Kidney epithelial cell (primary cell): ENCODE measurements at regions not wholly inside any gene's neighbourhood (a gene's known extent, or its start where the extent isn't known, plus 50 kb on each side); places are given as distances from the start of the nearest gene placed in this dataset.

Source experiments
- DNase-seq: peaks from one replicate; pipeline ENCODE4 v3.0.0-alpha.2; 2010; ENCODE audit warnings: low read depth
- H3K27me3 ChIP-seq: 2 replicates; pipeline ENCODE4 v1.6.0; 2011; ENCODE audit warnings: low read length; ENCODE audit not compliant: control insufficient read depth, insufficient read depth
- H3K36me3 ChIP-seq: 2 replicates; pipeline ENCODE4 v1.5.1; 2011; ENCODE audit warnings: low read length; ENCODE audit not compliant: control insufficient read depth, insufficient read depth
- H3K4me3 ChIP-seq: 2 replicates; pipeline ENCODE4 v1.5.1; 2011; ENCODE audit warnings: low read depth, mild to moderate bottlenecking, control low read depth, low read length
- TF ChIP-seq, protein P1 (sequence below): IDR thresholded peaks from 2 replicates; pipeline ENCODE4 v1.5.1; 2011; ENCODE audit warnings: mild to moderate bottlenecking, moderate library complexity, low read length, control low read depth, inconsistent platforms; ENCODE audit not compliant: insufficient read depth, poor library complexity, severe bottlenecking

DNA sequence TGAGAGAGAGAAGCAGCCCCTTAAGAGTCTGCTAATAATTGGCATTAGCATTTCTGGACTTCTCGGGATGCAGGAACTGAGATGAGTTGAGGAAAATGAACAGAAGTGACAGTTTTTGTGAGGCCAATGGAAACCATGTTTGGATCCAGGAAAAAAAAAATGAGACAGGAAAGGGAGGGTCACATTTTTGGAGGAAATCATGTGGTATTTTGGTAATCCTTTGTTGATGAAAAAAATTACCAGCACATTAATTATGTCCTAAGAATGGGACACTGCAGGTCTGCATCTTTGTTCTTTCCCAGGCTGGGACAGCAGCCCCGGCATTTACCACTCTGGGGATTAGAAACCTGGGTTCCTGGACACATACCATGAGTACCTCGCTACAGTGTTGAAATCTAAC, 109.9 kb upstream of the ZFHX3 start:
- no peaks in the 10 kb centered on the region for H3K36me3 ChIP-seq
- TF ChIP-seq, protein P1, sequence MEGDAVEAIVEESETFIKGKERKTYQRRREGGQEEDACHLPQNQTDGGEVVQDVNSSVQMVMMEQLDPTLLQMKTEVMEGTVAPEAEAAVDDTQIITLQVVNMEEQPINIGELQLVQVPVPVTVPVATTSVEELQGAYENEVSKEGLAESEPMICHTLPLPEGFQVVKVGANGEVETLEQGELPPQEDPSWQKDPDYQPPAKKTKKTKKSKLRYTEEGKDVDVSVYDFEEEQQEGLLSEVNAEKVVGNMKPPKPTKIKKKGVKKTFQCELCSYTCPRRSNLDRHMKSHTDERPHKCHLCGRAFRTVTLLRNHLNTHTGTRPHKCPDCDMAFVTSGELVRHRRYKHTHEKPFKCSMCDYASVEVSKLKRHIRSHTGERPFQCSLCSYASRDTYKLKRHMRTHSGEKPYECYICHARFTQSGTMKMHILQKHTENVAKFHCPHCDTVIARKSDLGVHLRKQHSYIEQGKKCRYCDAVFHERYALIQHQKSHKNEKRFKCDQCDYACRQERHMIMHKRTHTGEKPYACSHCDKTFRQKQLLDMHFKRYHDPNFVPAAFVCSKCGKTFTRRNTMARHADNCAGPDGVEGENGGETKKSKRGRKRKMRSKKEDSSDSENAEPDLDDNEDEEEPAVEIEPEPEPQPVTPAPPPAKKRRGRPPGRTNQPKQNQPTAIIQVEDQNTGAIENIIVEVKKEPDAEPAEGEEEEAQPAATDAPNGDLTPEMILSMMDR: no peak

DNA sequence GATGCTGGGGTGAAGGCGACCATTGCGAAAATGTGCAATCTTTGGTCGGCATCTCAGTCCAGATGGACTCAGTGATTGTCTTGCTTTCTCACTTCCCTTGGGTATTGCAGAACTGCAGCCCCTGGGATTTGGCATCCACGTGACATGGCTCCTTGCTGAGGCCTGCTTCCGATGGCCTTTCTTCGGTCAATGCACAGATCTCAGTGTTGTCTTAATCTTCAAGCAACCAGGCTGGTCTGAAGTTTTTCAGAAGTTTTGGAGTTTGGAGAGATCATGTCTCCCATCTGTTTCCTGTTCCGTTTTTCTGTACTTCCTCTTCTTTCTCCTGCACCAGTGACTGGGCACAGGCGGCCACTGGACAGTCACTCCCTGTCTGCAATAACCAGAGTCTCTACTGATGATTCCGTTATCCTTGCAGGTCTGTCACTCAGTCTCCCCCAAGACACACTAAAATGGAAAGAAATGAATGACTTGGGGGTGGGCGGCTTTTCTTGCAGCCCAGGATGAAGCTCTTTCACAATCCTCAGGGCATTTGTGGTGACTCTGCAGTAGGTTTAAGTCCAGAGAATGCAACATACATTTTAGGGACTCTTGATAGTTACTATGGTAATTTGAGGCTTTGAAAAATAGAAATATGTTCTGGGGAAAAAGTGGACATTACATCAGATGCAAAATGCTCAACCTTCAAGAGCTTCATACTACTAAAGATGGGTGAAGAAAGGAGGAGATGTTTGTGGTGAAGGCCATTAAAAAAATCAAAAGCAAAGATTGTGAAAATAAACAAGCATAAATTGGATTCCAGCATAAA, 106.3 kb upstream of the ZFHX3 start:
- Histone ChIP-seq H3K27me3 (no peaks in the 10 kb centered on the region), H3K36me3 (no peaks in the 10 kb centered on the region), H3K4me3 (no peak overlapping the region)
- no peak for DNase-seq
- TF ChIP-seq, protein P1: no peak

More for the DNA sequence above, 109.9 kb upstream of the ZFHX3 start:
- no peak for DNase-seq
- no peaks in the 10 kb centered on the region for H3K27me3 ChIP-seq
- no peak overlapping the region for H3K4me3 ChIP-seq

DNA sequence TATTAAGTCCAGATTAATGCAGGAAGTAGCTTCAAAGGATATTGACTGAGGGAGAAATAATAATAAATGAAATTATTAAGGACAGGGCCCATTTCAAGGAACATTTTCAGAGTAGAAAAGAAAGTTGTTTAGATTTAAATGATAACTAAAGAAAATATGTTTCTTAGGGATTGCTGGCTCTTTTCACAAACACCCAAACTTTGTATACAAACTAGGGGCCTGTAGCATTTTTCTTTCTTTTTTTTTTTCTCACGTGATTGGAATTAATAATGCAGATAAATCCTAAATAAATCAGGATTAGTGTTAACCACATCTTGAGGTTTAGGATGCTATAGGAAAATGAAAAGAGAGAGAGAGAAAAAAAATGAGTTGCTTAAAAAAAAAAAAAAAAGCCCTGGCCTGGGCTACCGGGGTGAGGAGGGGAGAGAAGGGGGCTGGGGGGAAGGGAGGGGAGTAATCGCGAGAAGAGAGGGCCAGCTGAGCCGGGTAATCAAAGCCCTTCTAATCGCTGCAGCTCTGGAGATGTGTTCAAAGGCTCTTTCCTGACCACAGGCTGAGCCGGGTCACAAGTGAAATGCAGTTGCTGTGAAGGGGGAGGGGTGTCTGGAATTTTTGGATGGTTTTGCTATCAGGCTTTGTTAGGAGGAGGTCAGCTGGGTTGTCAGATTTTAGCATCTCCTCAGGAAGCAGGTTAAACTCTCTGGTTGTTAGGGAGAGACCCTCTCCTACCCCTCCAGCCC, 104.6 kb upstream of the ZFHX3 start:
- TF ChIP-seq, protein P1: no peak
- DNase-seq: no peak
- H3K27me3 ChIP-seq: no peaks in the 10 kb centered on the region
- no peaks in the 10 kb centered on the region for H3K36me3 ChIP-seq
- no peak overlapping the region for H3K4me3 ChIP-seq

DNA sequence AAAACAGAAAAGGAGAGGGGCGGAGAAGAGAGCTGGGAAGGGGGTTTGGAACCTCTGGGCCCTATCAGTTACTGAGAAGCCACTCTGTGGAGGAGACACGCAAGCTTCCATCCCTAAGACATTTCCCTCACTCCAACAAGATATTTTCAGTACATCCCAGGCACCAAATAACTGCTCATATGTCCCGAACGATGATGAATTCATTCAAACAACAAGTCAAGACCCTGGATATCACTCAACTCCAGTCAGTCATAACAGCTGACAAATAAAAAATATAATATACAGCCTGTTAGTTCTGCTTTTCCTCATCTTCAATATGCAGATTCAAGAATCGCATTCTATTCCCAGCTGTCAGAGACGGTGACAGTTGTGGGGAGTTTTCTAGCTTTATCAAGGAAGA, 104.0 kb upstream of the ZFHX3 start:
- no peak for DNase-seq
- Histone ChIP-seq H3K4me3 (no peak overlapping the region), H3K36me3 (no peaks in the 10 kb centered on the region), H3K27me3 (no peaks in the 10 kb centered on the region)
- TF ChIP-seq, protein P1: no peak

DNA sequence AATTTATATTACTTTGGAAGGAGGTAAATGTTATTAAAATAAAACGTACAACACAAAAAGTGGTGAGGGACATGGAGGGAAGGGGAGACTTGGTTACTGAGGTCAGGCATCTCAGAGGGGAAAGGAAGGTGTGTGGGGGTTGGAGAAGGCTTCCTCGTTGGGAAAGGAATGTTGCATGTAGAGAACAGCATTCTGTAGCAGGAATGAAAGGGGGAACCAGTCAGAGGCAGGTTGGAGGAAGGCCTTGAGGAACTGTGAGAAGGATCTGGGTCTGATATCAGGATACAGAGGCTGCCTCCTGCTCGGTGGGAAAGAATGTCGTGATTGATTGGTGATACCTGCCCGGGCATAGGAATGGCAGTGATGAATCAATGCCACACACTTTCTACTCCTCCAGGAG, 103.3 kb upstream of the ZFHX3 start:
- no peak for DNase-seq

More for the DNA sequence above, 103.3 kb upstream of the ZFHX3 start:
- H3K36me3 ChIP-seq: no peaks in the 10 kb centered on the region
- TF ChIP-seq, protein P1: no peak
- H3K27me3 ChIP-seq: no peaks in the 10 kb centered on the region
- H3K4me3 ChIP-seq: no peak overlapping the region
